ENCODE measurements at regions not wholly inside any gene's neighbourhood (a gene's known extent, or its start where the extent isn't known, plus 50 kb on each side); places are given as distances from the start of the nearest gene placed in this dataset.

DNA sequence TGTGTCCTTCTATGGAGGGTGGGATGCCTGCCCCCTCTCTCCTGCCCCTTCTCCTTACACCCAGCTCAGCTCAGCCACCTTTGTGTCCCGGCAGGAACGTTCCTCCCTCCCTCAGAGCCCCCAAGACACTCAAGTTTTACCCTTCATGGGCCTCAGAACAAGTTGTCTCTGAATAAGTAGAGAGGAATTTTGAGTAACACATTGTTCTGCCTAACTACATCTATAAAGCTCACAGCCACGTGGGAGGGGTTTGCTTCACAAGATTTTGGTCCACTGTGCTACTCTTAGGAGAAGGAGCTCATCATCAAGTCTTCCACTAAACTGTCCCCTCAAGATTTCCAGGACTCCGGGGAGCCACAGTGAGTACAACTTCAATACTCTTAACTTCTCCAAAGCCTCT is 51.6 kb upstream of the ZNF32 start:
- TF ChIP-seq, protein P1, sequence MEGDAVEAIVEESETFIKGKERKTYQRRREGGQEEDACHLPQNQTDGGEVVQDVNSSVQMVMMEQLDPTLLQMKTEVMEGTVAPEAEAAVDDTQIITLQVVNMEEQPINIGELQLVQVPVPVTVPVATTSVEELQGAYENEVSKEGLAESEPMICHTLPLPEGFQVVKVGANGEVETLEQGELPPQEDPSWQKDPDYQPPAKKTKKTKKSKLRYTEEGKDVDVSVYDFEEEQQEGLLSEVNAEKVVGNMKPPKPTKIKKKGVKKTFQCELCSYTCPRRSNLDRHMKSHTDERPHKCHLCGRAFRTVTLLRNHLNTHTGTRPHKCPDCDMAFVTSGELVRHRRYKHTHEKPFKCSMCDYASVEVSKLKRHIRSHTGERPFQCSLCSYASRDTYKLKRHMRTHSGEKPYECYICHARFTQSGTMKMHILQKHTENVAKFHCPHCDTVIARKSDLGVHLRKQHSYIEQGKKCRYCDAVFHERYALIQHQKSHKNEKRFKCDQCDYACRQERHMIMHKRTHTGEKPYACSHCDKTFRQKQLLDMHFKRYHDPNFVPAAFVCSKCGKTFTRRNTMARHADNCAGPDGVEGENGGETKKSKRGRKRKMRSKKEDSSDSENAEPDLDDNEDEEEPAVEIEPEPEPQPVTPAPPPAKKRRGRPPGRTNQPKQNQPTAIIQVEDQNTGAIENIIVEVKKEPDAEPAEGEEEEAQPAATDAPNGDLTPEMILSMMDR (IDR thresholded peaks at IDR 0.05; ENCODE audit: control extremely low read depth in 1 of 3, insufficient read depth in 1 of 3, low read depth in 1 of 3, low read length in 3 of 3) = no peak
- TF ChIP-seq BRCA1 (IDR thresholded peaks at IDR 0.05; ENCODE audit: low read depth, low read length) (no peak), POLR2A (IDR thresholded peaks at IDR 0.05; ENCODE audit: control extremely low read depth in 1 of 2, low read depth in 2 of 2, low read length in 2 of 2) (no peak), SIRT6 (IDR thresholded peaks at IDR 0.05; ENCODE audit: low read length) (no peak), JUND (IDR thresholded peaks at IDR 0.05; ENCODE audit: low read length) (no peak), RFX5 (IDR thresholded peaks at IDR 0.05; ENCODE audit: borderline replicate concordance, low read depth, low read length) (no peak), EZH2 (IDR thresholded peaks at IDR 0.05; ENCODE audit: low read depth, low read length, severe bottlenecking) (no peak), YY1 (IDR thresholded peaks at IDR 0.05; ENCODE audit: low read depth, low read length) (no peak), CEBPB (IDR thresholded peaks at IDR 0.05; ENCODE audit: low read depth, low read length) (no peak), ZNF274 (IDR thresholded peaks at IDR 0.05; ENCODE audit: borderline replicate concordance, extremely low read depth, low read length) (no peak), POLR2AphosphoS5 (IDR thresholded peaks at IDR 0.05; ENCODE audit: low read depth, low read length) (no peak), HDAC2 (IDR thresholded peaks at IDR 0.05; ENCODE audit: borderline replicate concordance in 1 of 2, low read depth in 2 of 2, low read length in 2 of 2) (no peak)

All from H1 (cell line).